ENCODE measurements at regions not wholly inside any gene's neighbourhood (a gene's known extent, or its start where the extent isn't known, plus 50 kb on each side); places are given as distances from the start of the nearest gene placed in this dataset.

DNA sequence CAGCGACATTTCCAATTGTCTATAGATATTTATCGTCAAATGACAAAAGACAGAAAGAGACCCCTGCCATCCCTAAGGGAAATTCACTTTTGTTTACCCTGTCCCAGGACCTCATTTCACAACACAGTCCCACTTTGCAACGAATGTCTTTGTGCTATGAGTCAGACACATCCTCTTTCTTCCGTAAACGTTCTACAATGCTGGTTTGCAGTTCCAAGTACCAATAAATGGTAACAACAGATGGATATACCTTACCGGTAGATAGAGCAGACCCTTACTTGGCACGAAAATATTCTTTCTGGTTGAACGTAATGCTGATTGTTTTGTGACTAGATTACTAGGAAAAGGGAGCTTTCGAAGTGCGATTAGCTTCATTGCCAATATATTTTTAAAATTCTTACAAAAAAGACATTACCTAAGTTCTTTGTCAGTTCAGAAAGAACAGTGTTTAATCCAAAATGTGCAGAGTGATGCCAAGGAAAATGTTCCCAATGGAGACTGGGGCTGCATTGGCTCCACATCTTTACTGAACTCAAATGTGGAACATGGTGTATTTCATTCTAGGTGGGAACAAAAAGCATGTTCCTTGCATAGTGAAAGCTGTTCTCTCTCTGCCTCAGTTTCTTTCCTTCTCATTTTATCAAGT is 202.5 kb upstream of the SLC27A6 start:
- DNase-seq (no peak), ATAC-seq (no peak)
- 62% methylated on average over 10 of the region's 10 CpGs for WGBS (ENCODE audit: insufficient coverage, low coverage, low lambda C conversion rate, missing lambda C conversion rate)
- TF ChIP-seq, protein P1, sequence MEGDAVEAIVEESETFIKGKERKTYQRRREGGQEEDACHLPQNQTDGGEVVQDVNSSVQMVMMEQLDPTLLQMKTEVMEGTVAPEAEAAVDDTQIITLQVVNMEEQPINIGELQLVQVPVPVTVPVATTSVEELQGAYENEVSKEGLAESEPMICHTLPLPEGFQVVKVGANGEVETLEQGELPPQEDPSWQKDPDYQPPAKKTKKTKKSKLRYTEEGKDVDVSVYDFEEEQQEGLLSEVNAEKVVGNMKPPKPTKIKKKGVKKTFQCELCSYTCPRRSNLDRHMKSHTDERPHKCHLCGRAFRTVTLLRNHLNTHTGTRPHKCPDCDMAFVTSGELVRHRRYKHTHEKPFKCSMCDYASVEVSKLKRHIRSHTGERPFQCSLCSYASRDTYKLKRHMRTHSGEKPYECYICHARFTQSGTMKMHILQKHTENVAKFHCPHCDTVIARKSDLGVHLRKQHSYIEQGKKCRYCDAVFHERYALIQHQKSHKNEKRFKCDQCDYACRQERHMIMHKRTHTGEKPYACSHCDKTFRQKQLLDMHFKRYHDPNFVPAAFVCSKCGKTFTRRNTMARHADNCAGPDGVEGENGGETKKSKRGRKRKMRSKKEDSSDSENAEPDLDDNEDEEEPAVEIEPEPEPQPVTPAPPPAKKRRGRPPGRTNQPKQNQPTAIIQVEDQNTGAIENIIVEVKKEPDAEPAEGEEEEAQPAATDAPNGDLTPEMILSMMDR (IDR thresholded peaks at IDR 0.05): no peak
- TF ChIP-seq POLR2A (IDR thresholded peaks at IDR 0.05): no peak
- Histone ChIP-seq H3K9me3 (no peaks in the 10 kb centered on the region), H3K4me1 (no peaks in the 10 kb centered on the region), H3K27ac (no peak overlapping the region), H3K36me3 (no peaks in the 10 kb centered on the region), H3K4me3 (no peak overlapping the region), H3K27me3 (no peaks in the 10 kb centered on the region)
- intact Hi-C loops (cut with DNase I): no loop called here

DNA sequence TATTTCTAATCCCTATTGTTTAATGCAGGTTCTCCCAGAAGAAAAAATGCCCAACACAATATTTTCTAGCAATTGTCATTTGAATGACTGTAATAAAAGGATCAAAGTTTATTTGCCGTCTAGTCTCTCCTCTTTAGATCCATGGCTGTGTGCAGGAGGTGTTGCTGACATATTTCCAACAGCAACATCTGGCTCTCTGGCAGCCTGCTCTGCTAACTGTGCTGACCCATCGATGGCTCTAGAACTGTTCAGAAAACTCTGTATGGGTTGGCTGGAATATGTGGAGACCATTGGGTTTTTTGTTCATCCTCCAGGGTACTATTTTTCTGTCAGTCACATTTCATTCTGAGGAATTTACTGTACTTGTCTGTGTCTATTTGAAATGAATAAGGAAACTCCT is 202.0 kb upstream of the SLC27A6 start:
- no peak for ATAC-seq
- intact Hi-C loops (cut with DNase I): no loop called here
- H3K27me3 ChIP-seq: no peaks in the 10 kb centered on the region
- H3K27ac ChIP-seq: no peak overlapping the region
- no peaks in the 10 kb centered on the region for H3K4me1 ChIP-seq
- no peaks in the 10 kb centered on the region for H3K9me3 ChIP-seq
- no peaks in the 10 kb centered on the region for H3K36me3 ChIP-seq
- WGBS (ENCODE audit: insufficient coverage, low coverage, low lambda C conversion rate, missing lambda C conversion rate): 30% methylated on average over 2 of the region's 2 CpGs
- H3K4me3 ChIP-seq: no peak overlapping the region
- DNase-seq: no peak
- TF ChIP-seq, protein P1 (IDR thresholded peaks at IDR 0.05): no peak
- TF ChIP-seq POLR2A (IDR thresholded peaks at IDR 0.05): no peak

DNA sequence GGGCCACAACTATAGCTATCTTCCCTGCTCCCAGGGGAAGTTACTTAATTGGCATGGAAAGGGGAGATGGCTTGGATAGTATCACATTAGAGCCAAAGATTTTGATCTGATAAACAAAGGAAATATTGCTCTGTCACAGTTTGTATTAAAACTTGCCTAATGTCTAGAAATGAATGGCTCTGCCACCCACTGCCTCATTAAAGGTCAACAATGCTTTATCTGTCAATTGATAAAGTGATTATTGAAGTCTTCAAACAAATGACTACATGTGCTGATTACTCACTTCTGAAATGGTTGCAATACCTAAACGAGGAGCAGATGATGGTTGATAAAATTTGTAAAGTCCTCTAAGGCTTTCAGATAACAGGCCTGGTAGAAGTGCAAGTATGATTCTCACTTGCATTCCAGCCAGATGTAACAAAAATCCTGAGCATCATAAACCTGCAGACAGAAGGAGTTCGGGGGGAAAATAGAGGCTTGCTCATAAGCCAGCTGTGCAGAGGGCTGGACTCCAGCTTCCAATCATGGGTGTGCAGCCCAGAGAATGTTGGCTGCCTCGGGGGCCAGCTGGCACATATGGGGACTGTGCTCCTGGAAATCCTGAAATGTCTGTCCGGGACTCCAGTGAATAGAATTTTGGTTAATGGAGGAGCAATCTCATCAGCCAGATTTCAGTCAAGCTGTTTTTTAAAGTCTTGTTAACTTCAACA is 200.5 kb upstream of the SLC27A6 start:
- DNase-seq (no peak), ATAC-seq (no peak)
- no peaks in the 10 kb centered on the region for H3K27me3 ChIP-seq
- TF ChIP-seq, protein P1 (IDR thresholded peaks at IDR 0.05): no peak
- no peak for TF ChIP-seq POLR2A (IDR thresholded peaks at IDR 0.05)
- no peaks in the 10 kb centered on the region for H3K9me3 ChIP-seq
- no peaks in the 10 kb centered on the region for H3K4me1 ChIP-seq
- no peak overlapping the region for H3K27ac ChIP-seq
- 37% methylated on average over 4 of the region's 4 CpGs for WGBS (ENCODE audit: insufficient coverage, low coverage, low lambda C conversion rate, missing lambda C conversion rate)
- intact Hi-C loops (cut with DNase I): no loop called here
- H3K4me3 ChIP-seq: no peak overlapping the region
- H3K36me3 ChIP-seq: no peaks in the 10 kb centered on the region

DNA sequence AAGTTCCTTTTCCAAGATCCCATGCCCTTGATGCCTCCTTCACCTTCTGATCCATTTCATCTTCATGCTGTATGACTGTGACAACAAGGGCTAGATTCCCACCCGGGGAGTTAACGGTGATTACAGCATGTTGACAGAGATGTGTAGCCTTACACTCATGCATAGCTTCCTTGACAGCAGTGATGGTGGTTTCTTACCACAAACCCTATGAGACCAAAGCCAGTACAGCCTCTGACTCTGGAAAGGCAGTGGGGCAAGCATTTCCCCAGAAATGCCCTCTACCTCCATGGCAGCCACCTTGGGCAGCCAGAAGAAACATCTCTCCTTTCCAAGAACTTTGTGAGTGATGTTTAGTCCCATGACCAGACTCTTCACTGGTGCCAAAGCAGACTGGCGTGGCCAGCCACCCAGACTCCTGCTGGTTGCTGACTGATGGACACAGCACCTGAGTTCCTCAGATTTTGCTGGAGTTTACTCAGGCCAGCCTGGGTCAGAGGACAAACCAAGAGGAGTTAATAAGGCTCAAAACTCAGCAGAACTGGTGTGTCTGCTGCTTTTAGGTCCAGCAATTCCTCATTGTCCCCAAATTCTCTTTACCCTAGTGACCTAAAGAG is 199.7 kb upstream of the SLC27A6 start:
- H3K4me3 ChIP-seq: no peak overlapping the region
- TF ChIP-seq POLR2A (IDR thresholded peaks at IDR 0.05): no peak
- TF ChIP-seq, protein P1 (IDR thresholded peaks at IDR 0.05): no peak
- DNase-seq: no peak
- intact Hi-C loops (cut with DNase I): no loop called here
- no peaks in the 10 kb centered on the region for H3K4me1 ChIP-seq
- H3K27ac ChIP-seq: no peak overlapping the region
- no peaks in the 10 kb centered on the region for H3K9me3 ChIP-seq
- H3K36me3 ChIP-seq: no peaks in the 10 kb centered on the region
- H3K27me3 ChIP-seq: no peaks in the 10 kb centered on the region
- WGBS (ENCODE audit: insufficient coverage, low coverage, low lambda C conversion rate, missing lambda C conversion rate): 83% methylated on average over 2 of the region's 3 CpGs
- no peak for ATAC-seq
